GM23338 (cell line): ENCODE measurements at regions not wholly inside any gene's neighbourhood (a gene's known extent, or its start where the extent isn't known, plus 50 kb on each side); places are given as distances from the start of the nearest gene placed in this dataset.

ENCODE experiments used
- ATAC-seq: fragments of 200-7000 bp; cut with Tn5 transposase; 3 replicates; pipeline ENCODE4 v1.9.1; 2020
- DNase-seq: peaks from one replicate; pipeline ENCODE4 v3.0.0-alpha.2; 2015; ENCODE audit warnings: low spot score
- H2AFZ ChIP-seq: fragments of 200-600 bp; sonication (generic); 2 replicates; pipeline ENCODE4 v1.8.0; 2016; ENCODE audit warnings: antibody characterized with exemption, mild to moderate bottlenecking, moderate library complexity
- H3F3A ChIP-seq: fragments of 200-600 bp; sonication (generic); replicated peaks from 2 replicates; pipeline ENCODE4 v1.8.0; 2017; ENCODE audit warnings: antibody characterized with exemption, mixed run types, low read depth
- H3K27ac ChIP-seq: fragments of 200-600 bp; sonication (generic); 2 replicates; pipeline ENCODE4 v1.6.1; 2016; ENCODE audit warnings: low read depth
- H3K27me3 ChIP-seq: fragments of 200-600 bp; sonication (generic); 2 replicates; pipeline ENCODE4 v1.8.0; 2016; ENCODE audit warnings: mild to moderate bottlenecking, mixed run types, moderate library complexity; ENCODE audit not compliant: insufficient read depth
- H3K36me3 ChIP-seq: fragments of 200-600 bp; sonication (generic); 2 replicates; pipeline ENCODE4 v1.8.0; 2016; ENCODE audit warnings: mild to moderate bottlenecking; ENCODE audit not compliant: insufficient read depth
- H3K4me1 ChIP-seq: fragments of 200-600 bp; sonication (generic); 2 replicates; pipeline ENCODE4 v1.8.0; 2016; ENCODE audit warnings: mild to moderate bottlenecking, moderate library complexity; ENCODE audit not compliant: insufficient read depth
- H3K4me2 ChIP-seq: fragments of 200-600 bp; sonication (generic); 2 replicates; pipeline ENCODE4 v1.7.1; 2017; ENCODE audit warnings: mixed run types
- H3K4me3 ChIP-seq: fragments of 200-600 bp; sonication (generic); 2 replicates; pipeline ENCODE4 v1.6.1; 2016; ENCODE audit warnings: mixed run types
- H3K79me2 ChIP-seq: fragments of 200-600 bp; sonication (generic); replicated peaks from 2 replicates; pipeline ENCODE4 v1.8.0; 2017; ENCODE audit warnings: mild to moderate bottlenecking; ENCODE audit not compliant: insufficient read depth
- H3K9me2 ChIP-seq: fragments of 200-600 bp; sonication (generic); 2 replicates; pipeline ENCODE4 v1.8.0; 2017; ENCODE audit not compliant: insufficient read depth
- H4K20me1 ChIP-seq: fragments of 200-600 bp; sonication (generic); replicated peaks from 2 replicates; pipeline ENCODE4 v1.8.0; 2017; ENCODE audit warnings: mild to moderate bottlenecking; ENCODE audit not compliant: insufficient read depth
- H3K27ac Mint-ChIP-seq: 2 replicates; pipeline ENCODE4 v1.8.0; 2020; ENCODE audit warnings: inconsistent platforms, mild to moderate bottlenecking, moderate library complexity, mixed read lengths
- H3K27me3 Mint-ChIP-seq: 3 replicates; pipeline ENCODE4 v1.8.0; 2022; ENCODE audit warnings: low read depth, mild to moderate bottlenecking, moderate library complexity, mixed read lengths, inconsistent platforms; ENCODE audit not compliant: insufficient read depth, poor library complexity
- H3K36me3 Mint-ChIP-seq: 3 replicates; pipeline ENCODE4 v1.8.0; 2021; ENCODE audit warnings: low read depth, mild to moderate bottlenecking, inconsistent platforms, moderate library complexity, mixed read lengths
- H3K4me1 Mint-ChIP-seq: 3 replicates; pipeline ENCODE4 v1.8.0; 2020; ENCODE audit warnings: mild to moderate bottlenecking, inconsistent platforms, mixed read lengths
- H3K4me3 Mint-ChIP-seq: 3 replicates; pipeline ENCODE4 v1.8.0; 2021; ENCODE audit warnings: moderate library complexity, mild to moderate bottlenecking, inconsistent platforms, mixed read lengths
- H3K9me3 Mint-ChIP-seq: 3 replicates; pipeline ENCODE4 v1.8.0; 2020; ENCODE audit warnings: moderate library complexity, mild to moderate bottlenecking, inconsistent platforms, mixed read lengths
- CREB1 ChIP-seq: fragments of 250-450 bp; sonication (Bioruptor Pico); IDR thresholded peaks from 2 replicates; pipeline ENCODE4 v1.5.0; 2020; ENCODE audit warnings: low read depth, mild to moderate bottlenecking, moderate library complexity
- CTCF ChIP-seq, 2 experiments: fragments of 200-600 bp in 1 of 2; sonication (generic) in 1 of 2; conservative IDR thresholded peaks; 2 replicates each; pipeline versions ENCODE4 v1.5.1 to v1.6.1; 2016 to 2017; ENCODE audit warnings: antibody characterized with exemption in 2 of 2, low read depth in 2 of 2, mild to moderate bottlenecking in 2 of 2, moderate library complexity in 1 of 2
- ETS1 ChIP-seq: IDR thresholded peaks from 2 replicates; pipeline ENCODE4 v1.6.1; 2016; ENCODE audit warnings: antibody characterized with exemption
- EZH2 ChIP-seq: fragments of 200-600 bp; sonication (generic); IDR thresholded peaks from one replicate; pipeline ENCODE4 v1.8.0; 2017; ENCODE audit warnings: antibody characterized with exemption, mild to moderate bottlenecking, low read depth; ENCODE audit not compliant: unreplicated experiment
- EZH2phosphoT487 ChIP-seq: fragments of 200-600 bp; sonication (generic); IDR thresholded peaks from one replicate; pipeline ENCODE4 v1.8.1; 2018; ENCODE audit warnings: antibody characterized with exemption; ENCODE audit not compliant: unreplicated experiment
- JUNB ChIP-seq: IDR thresholded peaks from one replicate; pipeline ENCODE4 v1.6.1; 2016; ENCODE audit warnings: antibody characterized with exemption; ENCODE audit not compliant: unreplicated experiment
- NANOG ChIP-seq: IDR thresholded peaks from 2 replicates; pipeline ENCODE4 v1.6.1; 2016; ENCODE audit warnings: antibody characterized with exemption, borderline replicate concordance
- POLR2AphosphoS5 ChIP-seq: IDR thresholded peaks from 2 replicates; pipeline ENCODE4 v1.6.1; 2016; ENCODE audit warnings: antibody characterized with exemption, low read depth
- REST ChIP-seq: IDR thresholded peaks from one replicate; pipeline ENCODE4 v1.6.1; 2018; ENCODE audit warnings: antibody characterized with exemption; ENCODE audit not compliant: unreplicated experiment
- STAT1 ChIP-seq: IDR thresholded peaks from one replicate; pipeline ENCODE4 v1.6.1; 2016; ENCODE audit warnings: antibody characterized with exemption; ENCODE audit not compliant: unreplicated experiment
- ZNF114 ChIP-seq: fragments of 250-450 bp; sonication (Bioruptor Pico); IDR thresholded peaks from 2 replicates; pipeline ENCODE4 v1.5.0; 2020; ENCODE audit warnings: mild to moderate bottlenecking, moderate library complexity
- ZNF331 ChIP-seq: fragments of 250-450 bp; sonication (Bioruptor Pico); IDR thresholded peaks from 2 replicates; pipeline ENCODE4 v1.5.0; 2020; ENCODE audit warnings: low read depth, mild to moderate bottlenecking, moderate library complexity
- ZNF462 ChIP-seq: fragments of 250-450 bp; sonication (Bioruptor Pico); IDR thresholded peaks from 2 replicates; pipeline ENCODE4 v1.5.0; 2020; ENCODE audit warnings: mild to moderate bottlenecking, moderate library complexity

GRCh38 chr5:85549836-85550599, 1067.7 kb upstream of the COX7C start:
- Histone ChIP-seq H2AFZ (no peak overlapping the region), H4K20me1 (no peaks in the 10 kb centered on the region; the same call in 1 of the 2 replicates), H3K4me2 (no peak overlapping the region), H3K36me3 (no peaks in the 10 kb centered on the region), H3K9me2 (0 out of 2 replicates have a peak, but pooled peaks cover 5% of the 10 kb centered on the region), H3K27ac (no peak overlapping the region), H3F3A (no peaks in the 10 kb centered on the region), H3K79me2 (no peaks in the 10 kb centered on the region), H3K27me3 (no peaks in the 10 kb centered on the region), H3K4me1 (peaks cover 2% of the 10 kb centered on the region), H3K4me3 (no peak overlapping the region)
- H3K36me3 Mint-ChIP-seq = peaks cover 33% of the 10 kb centered on the region
- TF ChIP-seq ZNF462 (CRISPR knock-in tag) (no peak), NANOG (no peak), EZH2phosphoT487 (no peak), POLR2AphosphoS5 (no peak), REST (no peak), JUNB (no peak), STAT1 (no peak), ZNF331 (no peak), ETS1 (no peak), ZNF114 (no peak), EZH2 (no peak), CTCF (conservative IDR thresholded peaks at IDR 0.05; ENCODE audit: low read depth in 2 of 2) (no peak), CREB1 (CRISPR knock-in tag) (no peak)
- peaks cover 26% of the 10 kb centered on the region for H3K9me3 Mint-ChIP-seq
- no peaks in the 10 kb centered on the region for H3K27me3 Mint-ChIP-seq
- H3K4me1 Mint-ChIP-seq = peaks cover 13% of the 10 kb centered on the region
- H3K4me3 Mint-ChIP-seq = no peak overlapping the region
- DNase-seq (no peak), ATAC-seq (no peak)
- H3K27ac Mint-ChIP-seq = no peak overlapping the region
